PC-3 (cell line): ENCODE measurements at regions not wholly inside any gene's neighbourhood (a gene's known extent, or its start where the extent isn't known, plus 50 kb on each side); places are given as distances from the start of the nearest gene placed in this dataset.

Source experiments
- ATAC-seq: fragments of 200-7000 bp; cut with Tn5 transposase; 2 replicates; pipeline ENCODE4 v1.9.1; 2020; ENCODE audit warnings: mild to moderate bottlenecking, moderate library complexity
- BruUV-seq: library from RNA; stranded (reverse); fragments of 400-500 nt; replicated peaks from 2 replicates; lab custom pipeline; 2021; lab: Mats Ljungman, UMichigan
- CTCF ChIA-PET: fragments of 300-600 bp; sonication (Branson Sonifier 250); formaldehyde crosslinking; loops from one replicate; lab custom pipeline; 2022; ENCODE audit warnings: antibody characterized with exemption; lab: Charles Lee
- POLR2A ChIA-PET: fragments of 300-600 bp; sonication (Branson Sonifier 250); formaldehyde crosslinking; loops from one replicate; lab custom pipeline; 2022; ENCODE audit warnings: antibody characterized with exemption; ENCODE audit not compliant: unreplicated experiment; lab: Charles Lee
- DNase-seq: peaks from one replicate; pipeline ENCODE4 v3.0.0-alpha.2; 2015
- H2AFZ ChIP-seq: fragments of 300-600 bp; sonication (generic); 2 replicates; pipeline ENCODE4 v1.6.0; 2016; ENCODE audit warnings: antibody characterized with exemption, low read length
- H3F3A ChIP-seq: fragments of 300-600 bp; sonication (generic); one replicate; pipeline ENCODE4 v1.6.0; 2017; ENCODE audit warnings: antibody characterized with exemption, low read length, control low read depth, mild to moderate bottlenecking; ENCODE audit not compliant: unreplicated experiment
- H3K27ac ChIP-seq: fragments of 300-600 bp; sonication (generic); 2 replicates; pipeline ENCODE4 v1.5.1; 2016; ENCODE audit warnings: mild to moderate bottlenecking, low read length
- H3K27me3 ChIP-seq: fragments of 300-600 bp; sonication (generic); 2 replicates; pipeline ENCODE4 v1.6.1; 2016; ENCODE audit warnings: low read length, mixed read lengths
- H3K36me3 ChIP-seq: fragments of 300-600 bp; sonication (generic); 2 replicates; pipeline ENCODE4 v1.6.1; 2016; ENCODE audit warnings: low read depth, mixed run types, low read length, mixed read lengths
- H3K4me1 ChIP-seq: fragments of 300-600 bp; sonication (generic); 2 replicates; pipeline ENCODE4 v1.5.1; 2016; ENCODE audit warnings: low read length; ENCODE audit not compliant: insufficient read depth
- H3K4me2 ChIP-seq: fragments of 300-600 bp; sonication (generic); 2 replicates; pipeline ENCODE4 v1.6.0; 2016; ENCODE audit warnings: low read length
- H3K4me3 ChIP-seq: fragments of 300-600 bp; sonication (generic); 2 replicates; pipeline ENCODE4 v1.5.1; 2016; ENCODE audit warnings: mild to moderate bottlenecking, low read length, mixed read lengths
- H3K79me2 ChIP-seq: fragments of 300-600 bp; sonication (generic); 2 replicates; pipeline ENCODE4 v1.6.1; 2017; ENCODE audit warnings: low read length, mixed read lengths
- H3K9ac ChIP-seq: fragments of 300-600 bp; sonication (generic); 2 replicates; pipeline ENCODE4 v1.6.0; 2016; ENCODE audit warnings: mild to moderate bottlenecking, low read length
- H3K9me2 ChIP-seq: fragments of 300-600 bp; sonication (generic); replicated peaks from 2 replicates; pipeline ENCODE4 v1.6.1; 2016; ENCODE audit warnings: mixed run types, low read length, mixed read lengths
- H3K9me3 ChIP-seq: fragments of 300-600 bp; sonication (generic); 2 replicates; pipeline ENCODE4 v1.6.1; 2016; ENCODE audit warnings: low read length, mixed read lengths
- H4K20me1 ChIP-seq: fragments of 300-600 bp; sonication (generic); 2 replicates; pipeline ENCODE4 v1.6.1; 2016; ENCODE audit warnings: low read length, mixed read lengths
- EZH2 ChIP-seq: fragments of 300-600 bp; sonication (generic); IDR thresholded peaks from one replicate; pipeline ENCODE4 v1.6.1; 2017; ENCODE audit warnings: antibody characterized with exemption, mild to moderate bottlenecking, low read length; ENCODE audit not compliant: unreplicated experiment
- EZH2phosphoT487 ChIP-seq: fragments of 300-600 bp; sonication (generic); IDR thresholded peaks from 2 replicates; pipeline ENCODE4 v1.6.1; 2018; ENCODE audit warnings: mild to moderate bottlenecking, antibody characterized with exemption, low read length, borderline replicate concordance
- intact Hi-C: fragments of 100-400 bp; cut with micrococcal nuclease; formaldehyde crosslinking; loops from 2 replicates; pipeline ENCODE4 v1.9.0; 2023
- TF ChIP-seq, protein P1 (sequence below): fragments of 300-600 bp; sonication (generic); conservative IDR thresholded peaks from 2 replicates; pipeline ENCODE4 v1.5.1; 2017; ENCODE audit warnings: antibody characterized with exemption, low read depth, mild to moderate bottlenecking, low read length

DNA sequence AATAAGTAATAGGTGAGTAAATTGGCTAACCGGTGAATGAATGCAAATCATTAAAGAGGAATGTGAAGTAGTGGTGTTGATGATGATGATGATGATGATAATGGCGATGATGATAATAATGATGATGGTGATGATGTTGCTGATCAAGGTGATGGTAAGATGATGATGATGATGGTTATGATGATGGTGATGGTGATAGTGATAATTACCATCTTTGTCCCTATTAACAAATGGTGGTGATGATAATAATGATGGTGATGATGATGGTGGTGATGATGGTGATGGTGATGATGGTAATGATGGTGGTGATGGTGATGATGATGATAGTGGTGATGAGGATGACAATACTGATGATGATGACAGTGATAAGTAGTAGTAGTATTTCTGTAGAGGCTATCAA lies 452.6 kb downstream of the ZNF536 start:
- no peaks in the 10 kb centered on the region for H4K20me1 ChIP-seq
- TF ChIP-seq, protein P1, sequence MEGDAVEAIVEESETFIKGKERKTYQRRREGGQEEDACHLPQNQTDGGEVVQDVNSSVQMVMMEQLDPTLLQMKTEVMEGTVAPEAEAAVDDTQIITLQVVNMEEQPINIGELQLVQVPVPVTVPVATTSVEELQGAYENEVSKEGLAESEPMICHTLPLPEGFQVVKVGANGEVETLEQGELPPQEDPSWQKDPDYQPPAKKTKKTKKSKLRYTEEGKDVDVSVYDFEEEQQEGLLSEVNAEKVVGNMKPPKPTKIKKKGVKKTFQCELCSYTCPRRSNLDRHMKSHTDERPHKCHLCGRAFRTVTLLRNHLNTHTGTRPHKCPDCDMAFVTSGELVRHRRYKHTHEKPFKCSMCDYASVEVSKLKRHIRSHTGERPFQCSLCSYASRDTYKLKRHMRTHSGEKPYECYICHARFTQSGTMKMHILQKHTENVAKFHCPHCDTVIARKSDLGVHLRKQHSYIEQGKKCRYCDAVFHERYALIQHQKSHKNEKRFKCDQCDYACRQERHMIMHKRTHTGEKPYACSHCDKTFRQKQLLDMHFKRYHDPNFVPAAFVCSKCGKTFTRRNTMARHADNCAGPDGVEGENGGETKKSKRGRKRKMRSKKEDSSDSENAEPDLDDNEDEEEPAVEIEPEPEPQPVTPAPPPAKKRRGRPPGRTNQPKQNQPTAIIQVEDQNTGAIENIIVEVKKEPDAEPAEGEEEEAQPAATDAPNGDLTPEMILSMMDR = no peak
- TF ChIP-seq EZH2phosphoT487 (no peak), EZH2 (no peak)
- no peaks in the 10 kb centered on the region for H3K36me3 ChIP-seq
- H3K9me3 ChIP-seq = no peaks in the 10 kb centered on the region
- no peaks in the 10 kb centered on the region for H3K9me2 ChIP-seq
- ChIA-PET POLR2A (no interaction called here), CTCF (no interaction called here)
- intact Hi-C loops = no loop called here
- no peaks in the 10 kb centered on the region for H3K79me2 ChIP-seq
- H3F3A ChIP-seq = no peaks in the 10 kb centered on the region
- H3K4me1 ChIP-seq = no peaks in the 10 kb centered on the region
- no peak overlapping the region for H3K4me3 ChIP-seq
- H3K4me2 ChIP-seq = no peak overlapping the region
- no peak overlapping the region for H3K27ac ChIP-seq
- DNase-seq (no peak), ATAC-seq (no peak)
- no TSS peak for BruUV-seq
- no peak overlapping the region for H3K9ac ChIP-seq
- H3K27me3 ChIP-seq = no peaks in the 10 kb centered on the region
- H2AFZ ChIP-seq = no peak overlapping the region

- Histone ChIP-seq H3K27ac (no peak overlapping the region), H3K36me3 (no peaks in the 10 kb centered on the region), H3K9me2 (no peaks in the 10 kb centered on the region), H3K4me1 (no peaks in the 10 kb centered on the region), H3F3A (no peaks in the 10 kb centered on the region), H2AFZ (no peak overlapping the region), H3K9me3 (no peaks in the 10 kb centered on the region), H3K9ac (no peak overlapping the region), H3K4me3 (no peak overlapping the region), H4K20me1 (no peaks in the 10 kb centered on the region), H3K27me3 (no peaks in the 10 kb centered on the region), H3K4me2 (no peak overlapping the region), H3K79me2 (no peaks in the 10 kb centered on the region)
- BruUV-seq = no TSS peak
- no peak for TF ChIP-seq EZH2
- TF ChIP-seq, protein P1 = no peak
- TF ChIP-seq EZH2phosphoT487 = no peak
- intact Hi-C loops = no loop called here
- ChIA-PET POLR2A (no interaction called here), CTCF (no interaction called here)
- DNase-seq = no peak
- ATAC-seq = no peak
Measured at GRCh38 chr19:30817965-30818567, 445.9 kb downstream of the ZNF536 start.

DNA sequence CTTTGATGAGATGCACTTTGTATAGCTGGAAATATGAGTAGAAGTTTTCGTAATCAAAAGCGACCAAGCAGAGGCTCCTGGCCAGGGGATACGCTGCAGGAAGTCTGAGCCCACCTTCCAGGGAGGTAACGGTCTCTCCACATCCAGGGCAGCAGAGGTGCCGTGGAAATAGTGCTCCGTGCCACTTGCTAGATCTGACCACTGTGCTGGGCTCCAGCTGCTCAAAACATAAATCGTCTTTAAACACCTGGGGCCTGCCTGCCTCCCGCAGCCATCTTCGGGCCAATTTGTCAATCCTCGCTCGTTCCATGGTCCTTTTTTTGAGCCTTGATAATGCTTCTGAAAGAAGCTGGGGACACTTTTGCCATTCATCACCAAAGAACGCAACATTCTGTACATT lies 445.0 kb downstream of the ZNF536 start:
- intact Hi-C loops = no loop called here

More for the DNA sequence above, 445.0 kb downstream of the ZNF536 start:
- H3K27ac ChIP-seq = no peak overlapping the region
- DNase-seq = no peak
- no peak overlapping the region for H2AFZ ChIP-seq
- CTCF ChIA-PET = no interaction called here
- no peaks in the 10 kb centered on the region for H3K9me2 ChIP-seq
- no peaks in the 10 kb centered on the region for H3K9me3 ChIP-seq
- POLR2A ChIA-PET = no interaction called here
- ATAC-seq = no peak
- H4K20me1 ChIP-seq = no peaks in the 10 kb centered on the region
- TF ChIP-seq, protein P1 = no peak
- TF ChIP-seq EZH2phosphoT487 = no peak
- no peak for TF ChIP-seq EZH2
- no peaks in the 10 kb centered on the region for H3K36me3 ChIP-seq
- H3F3A ChIP-seq = no peaks in the 10 kb centered on the region
- H3K4me2 ChIP-seq = no peak overlapping the region
- H3K4me1 ChIP-seq = no peaks in the 10 kb centered on the region
- H3K9ac ChIP-seq = no peak overlapping the region
- BruUV-seq = no TSS peak
- no peak overlapping the region for H3K4me3 ChIP-seq
- no peaks in the 10 kb centered on the region for H3K79me2 ChIP-seq
- no peaks in the 10 kb centered on the region for H3K27me3 ChIP-seq
